ENCODE measurements at regions not wholly inside any gene's neighbourhood (a gene's known extent, or its start where the extent isn't known, plus 50 kb on each side); places are given as distances from the start of the nearest gene placed in this dataset.

- H3K14ac ChIP-seq (ENCODE audit: insufficient read length) = no peak overlapping the region
- no peak overlapping the region for H3K27ac ChIP-seq (ENCODE audit: low read depth, low read length)
- H3K4ac ChIP-seq (replicated peaks; ENCODE audit: insufficient read length, low read depth, low read length) = no peak overlapping the region
- no peak overlapping the region for H2BK20ac ChIP-seq (ENCODE audit: low read length)
- FAIRE-seq = no peak
- no peaks in the 10 kb centered on the region for H4K20me1 ChIP-seq (replicated peaks in 1 of 2; ENCODE audit: control insufficient read depth in 1 of 2, insufficient read depth in 2 of 2, low read length in 2 of 2)
- H4K91ac ChIP-seq (replicated peaks; ENCODE audit: insufficient read length, low read length) = no peak overlapping the region
- no peak for DNase-seq (ENCODE audit: low read depth in 1 of 2, low spot score in 2 of 2)
- no peak overlapping the region for H3K9ac ChIP-seq (replicated peaks in 1 of 4; ENCODE audit: extremely low read depth in 1 of 4, low read depth in 3 of 4, low read length in 3 of 4)
- H2BK12ac ChIP-seq (ENCODE audit: low read depth, low read length) = no peak overlapping the region
- no peak overlapping the region for H3K18ac ChIP-seq (ENCODE audit: extremely low read depth, low read length)
- WGBS, 2 experiments (ENCODE audit: extremely low coverage in 1 of 2, insufficient coverage in 1 of 2, insufficient read length in 1 of 2, insufficient replicate concordance in 2 of 2, low coverage in 1 of 2, low lambda C conversion rate in 2 of 2, missing lambda C conversion rate in 1 of 2) = 88% methylated on average over 6 of the region's 6 CpGs; no CpG with 5 or more reads in 1 of the 2 experiments
- H3K4me1 ChIP-seq (replicated peaks in 1 of 4; ENCODE audit: control insufficient read depth in 3 of 4, insufficient read depth in 4 of 4, low read length in 3 of 4) = no peaks in the 10 kb centered on the region
- H4K8ac ChIP-seq (ENCODE audit: extremely low read depth, insufficient read depth, low read length) = no peak overlapping the region
- H4K5ac ChIP-seq (ENCODE audit: insufficient read length, low read depth, low read length) = no peak overlapping the region
- H3K9me3 ChIP-seq (ENCODE audit: insufficient read depth in 2 of 2, low read depth in 1 of 2, low read length in 1 of 2) = no peaks in the 10 kb centered on the region
- H3K79me2 ChIP-seq (ENCODE audit: control insufficient read depth in 1 of 2, insufficient read depth in 2 of 2, low read length in 2 of 2) = no peaks in the 10 kb centered on the region
- H3K23me2 ChIP-seq (ENCODE audit: low read depth, low read length) = no peaks in the 10 kb centered on the region
- H3K4me2 ChIP-seq (ENCODE audit: insufficient read depth in 1 of 2, low read depth in 2 of 2, low read length in 2 of 2) = no peak overlapping the region
- H2BK5ac ChIP-seq (ENCODE audit: low read depth, low read length) = no peak overlapping the region
- ChIA-PET CTCF (ENCODE audit: partially characterized antibody) (interaction anchor here (0.9 kb wide), 1 partner anchor 70 kb away, joined by 3 read pairs; no protein-coding TSS in a partner anchor), POLR2A (ENCODE audit: partially characterized antibody) (no interaction called here)
- H3K79me1 ChIP-seq (ENCODE audit: low read depth, low read length) = no peaks in the 10 kb centered on the region
- H3K23ac ChIP-seq (ENCODE audit: insufficient read length) = no peak overlapping the region
- TF ChIP-seq KDM4A (IDR thresholded peaks at IDR 0.05; ENCODE audit: low read depth, low read length, severe bottlenecking) (no peak), ATF3 (IDR thresholded peaks at IDR 0.05; ENCODE audit: insufficient read depth, low read depth, low read length) (no peak)
- H3K36me3 ChIP-seq (ENCODE audit: control insufficient read depth in 2 of 4, insufficient read depth in 4 of 4, low read length in 3 of 4) = no peaks in the 10 kb centered on the region
- H2BK15ac ChIP-seq (ENCODE audit: low read length) = no peak overlapping the region
- H3K27me3 ChIP-seq (replicated peaks in 1 of 4; ENCODE audit: control insufficient read depth in 3 of 4, extremely low read depth in 1 of 4, insufficient read depth in 3 of 4, low read length in 3 of 4) = no peaks in the 10 kb centered on the region
- H2AK5ac ChIP-seq (ENCODE audit: low read depth, low read length) = no peak overlapping the region
- no peak overlapping the region for H3K56ac ChIP-seq (replicated peaks; ENCODE audit: insufficient read length, low read depth, low read length)
- no peak overlapping the region for H2AFZ ChIP-seq (ENCODE audit: low read length)
- no peak overlapping the region for H2BK120ac ChIP-seq (replicated peaks; ENCODE audit: low read depth, low read length)
- H3K4me3 ChIP-seq (ENCODE audit: extremely low read depth in 1 of 4, insufficient read depth in 2 of 4, low read depth in 3 of 4, low read length in 4 of 4) = no peak overlapping the region
These were observed 70.5 kb upstream of the NTRK2 start for GRCh38 chr9:84598921-84599636.

Measured in H1 (cell line).